ENCODE measurements at regions not wholly inside any gene's neighbourhood (a gene's known extent, or its start where the extent isn't known, plus 50 kb on each side); places are given as distances from the start of the nearest gene placed in this dataset.

DNA sequence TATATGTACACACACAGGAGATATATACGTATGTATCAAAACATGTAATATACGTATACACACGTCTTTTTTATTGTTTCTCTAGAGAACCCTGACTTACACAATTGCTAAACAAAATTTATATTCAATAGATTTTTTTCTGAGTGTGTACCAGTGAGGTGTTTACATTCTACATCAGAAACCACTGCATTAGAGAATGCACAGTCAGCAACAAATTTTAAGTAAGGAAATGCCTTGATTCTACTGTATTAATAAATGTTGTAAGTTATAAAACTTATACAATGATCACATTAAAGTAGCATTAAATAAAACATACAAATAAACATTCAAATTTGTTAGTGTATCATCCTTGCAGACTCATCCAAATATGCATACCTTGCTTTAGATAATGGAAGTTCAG, 376.4 kb upstream of the FAM98A start:
- H3K9me3 ChIP-seq (ENCODE audit: insufficient read depth, low read depth, low read length), result no peaks in the 10 kb centered on the region
- no peaks in the 10 kb centered on the region for H4K20me1 ChIP-seq (ENCODE audit: insufficient read depth, low read length, poor library complexity, severe bottlenecking)
- H3F3A ChIP-seq (ENCODE audit: low read depth), result no peaks in the 10 kb centered on the region
- H3K4me1 ChIP-seq (ENCODE audit: insufficient read depth, low read length, poor library complexity, severe bottlenecking), result no peaks in the 10 kb centered on the region
- no peak overlapping the region for H3K9ac ChIP-seq (ENCODE audit: low read depth, low read length, poor library complexity, severe bottlenecking)
- no peaks in the 10 kb centered on the region for H3K36me3 ChIP-seq (ENCODE audit: insufficient read depth, low read length)
- H3K9me2 ChIP-seq (replicated peaks; ENCODE audit: low read depth, low read length), result no peaks in the 10 kb centered on the region
- no peak overlapping the region for H3K4me3 ChIP-seq (ENCODE audit: low read length, poor library complexity, severe bottlenecking)
- no peak overlapping the region for H3K4me2 ChIP-seq (ENCODE audit: low read depth, low read length, poor library complexity, severe bottlenecking)
- H2AFZ ChIP-seq (ENCODE audit: low read length), result no peak overlapping the region
- no peaks in the 10 kb centered on the region for H3K79me2 ChIP-seq (ENCODE audit: insufficient read depth, low read length)
- no peaks in the 10 kb centered on the region for H3K27me3 ChIP-seq (ENCODE audit: insufficient read depth, low read length, poor library complexity, severe bottlenecking)
- no peak for TF ChIP-seq CTCF (conservative IDR thresholded peaks at IDR 0.05; ENCODE audit: low read length)
- TF ChIP-seq EZH2phosphoT487 (IDR thresholded peaks at IDR 0.05; ENCODE audit: borderline replicate concordance), result no peak

GRCh38 chr2:33967103-33967502, 368.0 kb upstream of the FAM98A start:
- H3F3A ChIP-seq (ENCODE audit: low read depth), result no peaks in the 10 kb centered on the region
- H4K20me1 ChIP-seq (ENCODE audit: insufficient read depth, low read length, poor library complexity, severe bottlenecking), result no peaks in the 10 kb centered on the region
- no peaks in the 10 kb centered on the region for H3K9me2 ChIP-seq (replicated peaks; ENCODE audit: low read depth, low read length)
- H3K4me2 ChIP-seq (ENCODE audit: low read depth, low read length, poor library complexity, severe bottlenecking), result no peak overlapping the region
- no peaks in the 10 kb centered on the region for H3K36me3 ChIP-seq (ENCODE audit: insufficient read depth, low read length)
- H3K4me1 ChIP-seq (ENCODE audit: insufficient read depth, low read length, poor library complexity, severe bottlenecking), result no peaks in the 10 kb centered on the region
- TF ChIP-seq EZH2phosphoT487 (IDR thresholded peaks at IDR 0.05; ENCODE audit: borderline replicate concordance), result no peak
- TF ChIP-seq CTCF (conservative IDR thresholded peaks at IDR 0.05; ENCODE audit: low read length), result no peak
- no peaks in the 10 kb centered on the region for H3K9me3 ChIP-seq (ENCODE audit: insufficient read depth, low read depth, low read length)
- no peak overlapping the region for H3K4me3 ChIP-seq (ENCODE audit: low read length, poor library complexity, severe bottlenecking)
- no peak overlapping the region for H2AFZ ChIP-seq (ENCODE audit: low read length)
- no peaks in the 10 kb centered on the region for H3K27me3 ChIP-seq (ENCODE audit: insufficient read depth, low read length, poor library complexity, severe bottlenecking)
- no peaks in the 10 kb centered on the region for H3K79me2 ChIP-seq (ENCODE audit: insufficient read depth, low read length)
- no peak overlapping the region for H3K9ac ChIP-seq (ENCODE audit: low read depth, low read length, poor library complexity, severe bottlenecking)

GRCh38 chr2:33958591-33958990, 359.5 kb upstream of the FAM98A start:
- TF ChIP-seq CTCF (conservative IDR thresholded peaks at IDR 0.05; ENCODE audit: low read length) (no peak), EZH2phosphoT487 (IDR thresholded peaks at IDR 0.05; ENCODE audit: borderline replicate concordance) (no peak)

More at GRCh38 chr2:33958591-33958990, 359.5 kb upstream of the FAM98A start:
- Histone ChIP-seq H3K4me2 (ENCODE audit: low read depth, low read length, poor library complexity, severe bottlenecking) (no peak overlapping the region), H3K4me3 (ENCODE audit: low read length, poor library complexity, severe bottlenecking) (no peak overlapping the region), H3K9me3 (ENCODE audit: insufficient read depth, low read depth, low read length) (no peaks in the 10 kb centered on the region), H3K27me3 (ENCODE audit: insufficient read depth, low read length, poor library complexity, severe bottlenecking) (no peaks in the 10 kb centered on the region), H4K20me1 (ENCODE audit: insufficient read depth, low read length, poor library complexity, severe bottlenecking) (no peaks in the 10 kb centered on the region), H3F3A (ENCODE audit: low read depth) (no peaks in the 10 kb centered on the region), H3K9ac (ENCODE audit: low read depth, low read length, poor library complexity, severe bottlenecking) (no peak overlapping the region), H3K79me2 (ENCODE audit: insufficient read depth, low read length) (no peaks in the 10 kb centered on the region), H3K36me3 (ENCODE audit: insufficient read depth, low read length) (no peaks in the 10 kb centered on the region), H2AFZ (ENCODE audit: low read length) (no peak overlapping the region), H3K4me1 (ENCODE audit: insufficient read depth, low read length, poor library complexity, severe bottlenecking) (no peaks in the 10 kb centered on the region), H3K9me2 (replicated peaks; ENCODE audit: low read depth, low read length) (no peaks in the 10 kb centered on the region)
